ENCODE measurements at regions not wholly inside any gene's neighbourhood (a gene's known extent, or its start where the extent isn't known, plus 50 kb on each side); places are given as distances from the start of the nearest gene placed in this dataset.

DNA sequence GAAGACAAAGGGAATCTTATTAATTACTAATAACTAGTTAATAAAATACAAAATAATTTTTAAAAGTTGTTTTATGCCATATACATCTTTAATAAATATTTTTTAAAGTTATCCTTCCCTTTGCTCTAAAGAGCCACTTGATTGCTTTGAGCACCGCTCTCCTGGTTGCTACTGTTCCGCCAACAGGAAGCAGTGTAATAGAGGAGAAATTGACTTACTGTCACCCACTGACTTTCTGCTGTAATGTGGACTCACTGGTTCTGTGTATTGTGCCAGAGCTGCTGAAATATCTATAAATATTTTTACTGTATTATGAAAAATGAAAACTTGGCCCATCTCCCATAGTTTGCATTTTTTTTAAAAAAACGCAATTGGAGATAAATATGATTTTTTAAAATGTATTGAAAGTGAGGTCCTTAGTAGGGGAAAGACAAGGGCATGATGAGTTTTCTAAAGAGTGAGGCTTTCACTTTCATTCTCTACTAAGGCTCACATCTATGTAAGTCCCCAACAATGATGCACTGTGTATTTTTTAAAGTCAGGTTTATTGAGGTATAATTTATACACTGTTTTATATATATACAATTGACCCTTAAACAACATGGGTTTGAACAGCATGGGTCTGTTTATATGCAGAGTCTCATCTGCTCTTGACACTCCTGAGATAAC, 100.5 kb downstream of the NPY start:
- H3K79me2 ChIP-seq (ENCODE audit: control insufficient read depth, insufficient read depth, low read length), result no peaks in the 10 kb centered on the region
- H3K9me1 ChIP-seq (ENCODE audit: control insufficient read depth, extremely low read depth, insufficient read depth, low read length), result no peaks in the 10 kb centered on the region
- H3K9ac ChIP-seq (ENCODE audit: control insufficient read depth, extremely low read depth, insufficient read depth, low read length), result no peak overlapping the region
- FAIRE-seq, result no peak
- H3K36me3 ChIP-seq (ENCODE audit: control insufficient read depth in 2 of 2, extremely low read depth in 1 of 2, insufficient read depth in 2 of 2, low read length in 2 of 2), result no peaks in the 10 kb centered on the region
- TF ChIP-seq EZH2 (IDR thresholded peaks at IDR 0.05; ENCODE audit: low read length), result no peak
- TF ChIP-seq, protein P1, sequence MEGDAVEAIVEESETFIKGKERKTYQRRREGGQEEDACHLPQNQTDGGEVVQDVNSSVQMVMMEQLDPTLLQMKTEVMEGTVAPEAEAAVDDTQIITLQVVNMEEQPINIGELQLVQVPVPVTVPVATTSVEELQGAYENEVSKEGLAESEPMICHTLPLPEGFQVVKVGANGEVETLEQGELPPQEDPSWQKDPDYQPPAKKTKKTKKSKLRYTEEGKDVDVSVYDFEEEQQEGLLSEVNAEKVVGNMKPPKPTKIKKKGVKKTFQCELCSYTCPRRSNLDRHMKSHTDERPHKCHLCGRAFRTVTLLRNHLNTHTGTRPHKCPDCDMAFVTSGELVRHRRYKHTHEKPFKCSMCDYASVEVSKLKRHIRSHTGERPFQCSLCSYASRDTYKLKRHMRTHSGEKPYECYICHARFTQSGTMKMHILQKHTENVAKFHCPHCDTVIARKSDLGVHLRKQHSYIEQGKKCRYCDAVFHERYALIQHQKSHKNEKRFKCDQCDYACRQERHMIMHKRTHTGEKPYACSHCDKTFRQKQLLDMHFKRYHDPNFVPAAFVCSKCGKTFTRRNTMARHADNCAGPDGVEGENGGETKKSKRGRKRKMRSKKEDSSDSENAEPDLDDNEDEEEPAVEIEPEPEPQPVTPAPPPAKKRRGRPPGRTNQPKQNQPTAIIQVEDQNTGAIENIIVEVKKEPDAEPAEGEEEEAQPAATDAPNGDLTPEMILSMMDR (optimal IDR thresholded peaks at IDR 0.05 in 1 of 3, IDR thresholded peaks at IDR 0.05 in 1 of 3, conservative IDR thresholded peaks at IDR 0.05 in 1 of 3; ENCODE audit: extremely low read depth in 1 of 3, insufficient read depth in 2 of 3, low read length in 3 of 3), result no peak
- H3K4me2 ChIP-seq (ENCODE audit: control insufficient read depth, extremely low read depth, insufficient read depth, low read depth, low read length), result no peak overlapping the region
- no peaks in the 10 kb centered on the region for H4K20me1 ChIP-seq (ENCODE audit: control insufficient read depth, extremely low read depth, insufficient read depth, low read length)
- H3K9me3 ChIP-seq (ENCODE audit: control insufficient read depth, low read depth, low read length), result no peaks in the 10 kb centered on the region
- no peak for DNase-seq (ENCODE audit: low read depth, low spot score)
- no peak overlapping the region for H3K4me3 ChIP-seq (ENCODE audit: control insufficient read depth in 2 of 3, extremely low read depth in 1 of 3, insufficient read depth in 2 of 3, low read depth in 1 of 3, low read length in 3 of 3)
- H3K4me1 ChIP-seq (ENCODE audit: control insufficient read depth, extremely low read depth, insufficient read depth, low read length), result peaks cover 2% of the 10 kb centered on the region
- dilution Hi-C loops (cut with MboI; ENCODE audit: extremely low pct_ligation_motif_present, low sequenced_read_pairs), result no loop called here
- no peaks in the 10 kb centered on the region for H3K27me3 ChIP-seq (ENCODE audit: control insufficient read depth, extremely low read depth, insufficient read depth, low read length)
- no peak overlapping the region for H2AFZ ChIP-seq (ENCODE audit: control insufficient read depth, low read length)
- H3K27ac ChIP-seq (ENCODE audit: control insufficient read depth, insufficient read depth, low read length), result no peak overlapping the region

DNA sequence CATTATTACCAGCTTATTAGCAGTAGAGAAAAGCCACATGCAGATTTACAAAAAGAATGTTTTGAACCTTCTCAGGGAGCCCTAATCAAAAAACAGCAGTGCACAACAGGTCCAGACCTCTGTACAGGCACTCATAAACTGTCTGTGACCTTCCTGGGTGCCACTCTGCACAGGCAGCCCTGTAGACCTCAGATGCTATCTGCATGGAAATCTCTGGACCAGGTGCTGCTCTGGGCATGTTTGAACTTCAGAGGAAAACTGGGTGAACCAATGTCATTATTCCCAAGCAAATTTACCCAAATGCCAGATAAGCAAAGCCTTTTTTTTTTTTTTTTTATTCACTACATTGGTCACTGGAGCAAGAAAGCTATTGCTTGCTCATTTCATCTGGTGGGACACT, 104.2 kb downstream of the NPY start:
- Histone ChIP-seq H3K9ac (ENCODE audit: control insufficient read depth, extremely low read depth, insufficient read depth, low read length) (no peak overlapping the region), H3K36me3 (ENCODE audit: control insufficient read depth in 2 of 2, extremely low read depth in 1 of 2, insufficient read depth in 2 of 2, low read length in 2 of 2) (no peaks in the 10 kb centered on the region), H3K9me3 (ENCODE audit: control insufficient read depth, low read depth, low read length) (no peaks in the 10 kb centered on the region), H2AFZ (ENCODE audit: control insufficient read depth, low read length) (no peak overlapping the region), H3K4me1 (ENCODE audit: control insufficient read depth, extremely low read depth, insufficient read depth, low read length) (no peaks in the 10 kb centered on the region), H4K20me1 (ENCODE audit: control insufficient read depth, extremely low read depth, insufficient read depth, low read length) (no peaks in the 10 kb centered on the region), H3K4me2 (ENCODE audit: control insufficient read depth, extremely low read depth, insufficient read depth, low read depth, low read length) (no peak overlapping the region), H3K27me3 (ENCODE audit: control insufficient read depth, extremely low read depth, insufficient read depth, low read length) (no peaks in the 10 kb centered on the region), H3K9me1 (ENCODE audit: control insufficient read depth, extremely low read depth, insufficient read depth, low read length) (no peaks in the 10 kb centered on the region), H3K4me3 (ENCODE audit: control insufficient read depth in 2 of 3, extremely low read depth in 1 of 3, insufficient read depth in 2 of 3, low read depth in 1 of 3, low read length in 3 of 3) (no peak overlapping the region), H3K79me2 (ENCODE audit: control insufficient read depth, insufficient read depth, low read length) (no peaks in the 10 kb centered on the region), H3K27ac (ENCODE audit: control insufficient read depth, insufficient read depth, low read length) (no peak overlapping the region)
- FAIRE-seq, result no peak
- TF ChIP-seq, protein P1 (optimal IDR thresholded peaks at IDR 0.05 in 1 of 3, IDR thresholded peaks at IDR 0.05 in 1 of 3, conservative IDR thresholded peaks at IDR 0.05 in 1 of 3; ENCODE audit: extremely low read depth in 1 of 3, insufficient read depth in 2 of 3, low read length in 3 of 3), result no peak
- no peak for TF ChIP-seq EZH2 (IDR thresholded peaks at IDR 0.05; ENCODE audit: low read length)
- no peak for DNase-seq (ENCODE audit: low read depth, low spot score)
- dilution Hi-C loops (cut with MboI; ENCODE audit: extremely low pct_ligation_motif_present, low sequenced_read_pairs), result no loop called here

Data from keratinocyte (primary cell).